DMS 273 (cell line): ENCODE measurements at regions not wholly inside any gene's neighbourhood (a gene's known extent, or its start where the extent isn't known, plus 50 kb on each side); places are given as distances from the start of the nearest gene placed in this dataset.

Experiments
- DNase-seq: peaks from one replicate; lab custom pipeline; 2025; ENCODE audit not compliant: unreplicated experiment; lab: John Stamatoyannopoulos, UW

DNA sequence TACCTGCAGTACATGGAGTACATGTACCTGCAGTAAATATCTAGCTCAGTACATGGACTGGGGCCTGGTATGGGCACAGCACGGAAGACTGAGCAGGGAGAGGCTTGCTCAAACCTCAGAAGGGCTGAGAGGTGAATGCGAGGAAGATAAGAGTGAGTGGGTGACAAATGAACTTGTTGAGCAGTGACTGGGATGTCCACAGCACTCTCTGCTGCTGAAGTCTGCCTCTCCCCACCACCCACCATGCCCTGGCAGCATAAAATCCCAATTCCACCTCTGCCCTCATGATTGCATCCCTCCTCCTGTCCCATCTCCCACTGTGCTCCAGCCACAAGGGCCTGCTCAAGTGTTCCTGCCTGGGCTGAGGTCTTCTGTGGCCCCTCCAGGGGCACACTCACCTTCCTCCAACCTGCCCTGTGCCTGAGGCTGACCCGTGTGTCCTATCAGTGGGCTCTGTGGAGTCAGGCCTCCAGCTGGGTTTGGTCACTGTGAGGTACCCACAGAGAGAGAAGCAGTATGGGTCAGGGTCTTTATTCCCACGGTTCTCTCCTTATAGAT lies 114.2 kb downstream of the FOXD2 start:
- no peak for DNase-seq

- DNase-seq = no peak
These were observed 116.2 kb downstream of the FOXD2 start for GRCh38 chr1:47554082-47554481.

DNA sequence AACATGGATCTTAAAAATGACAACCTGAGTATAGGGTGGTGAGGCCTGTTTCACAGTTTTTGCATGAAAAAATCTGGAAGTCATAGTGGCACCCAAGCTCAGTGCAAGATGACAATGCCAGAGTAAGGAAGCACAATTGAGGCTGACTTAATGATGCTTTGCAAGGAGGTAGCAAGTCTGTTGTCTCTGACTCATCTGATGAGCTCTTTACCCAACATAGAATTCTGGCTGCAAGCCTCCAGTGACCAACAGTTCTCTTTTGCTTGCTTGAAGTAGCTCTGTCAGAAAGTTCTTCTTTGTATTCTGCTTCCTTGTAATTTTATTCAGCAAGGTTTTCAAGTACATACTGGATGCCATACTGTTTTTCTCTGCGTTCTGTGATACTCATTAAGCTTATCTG lies 117.1 kb downstream of the FOXD2 start:
- no peak for DNase-seq

DNA sequence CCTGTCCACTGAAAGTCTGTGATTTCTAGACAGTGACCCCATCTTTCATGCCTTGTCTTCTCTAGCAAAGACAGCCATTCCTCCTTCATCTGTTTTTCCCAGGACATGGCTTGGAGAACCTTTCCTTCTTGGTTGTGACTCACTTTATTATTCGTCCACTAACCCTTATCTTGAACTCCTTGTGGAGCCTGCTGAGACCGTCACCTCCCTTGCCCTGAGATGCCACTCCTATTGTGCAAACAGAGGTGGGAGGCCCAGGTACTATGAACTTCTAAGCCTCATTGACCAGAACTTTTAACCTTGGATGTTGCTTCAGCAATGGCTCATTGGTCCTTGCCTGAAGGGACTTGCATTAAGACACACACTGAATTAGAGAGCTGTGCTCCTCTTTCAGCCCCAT lies 117.5 kb downstream of the FOXD2 start:
- no peak for DNase-seq

- no peak for DNase-seq
These were observed 118.2 kb downstream of the FOXD2 start for GRCh38 chr1:47555841-47556560.

DNA sequence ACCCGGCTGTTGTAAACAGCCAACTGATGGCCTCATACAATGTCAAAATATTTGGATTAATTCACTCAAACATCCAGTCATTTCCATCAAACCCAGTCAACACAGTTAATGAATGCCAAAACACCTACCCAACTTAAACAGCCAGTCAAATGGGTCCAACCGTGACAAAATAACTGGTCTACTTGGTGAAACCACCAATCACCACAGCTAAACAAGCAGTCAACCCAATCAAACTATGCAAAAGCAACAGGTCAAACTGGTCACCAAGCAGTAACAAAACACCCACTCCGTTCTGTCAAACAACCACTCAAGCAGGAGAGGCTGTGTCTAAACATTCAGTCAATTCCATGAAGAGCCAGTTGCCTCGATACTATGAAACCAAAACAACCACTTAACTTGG lies 119.2 kb downstream of the FOXD2 start:
- no peak for DNase-seq

DNA sequence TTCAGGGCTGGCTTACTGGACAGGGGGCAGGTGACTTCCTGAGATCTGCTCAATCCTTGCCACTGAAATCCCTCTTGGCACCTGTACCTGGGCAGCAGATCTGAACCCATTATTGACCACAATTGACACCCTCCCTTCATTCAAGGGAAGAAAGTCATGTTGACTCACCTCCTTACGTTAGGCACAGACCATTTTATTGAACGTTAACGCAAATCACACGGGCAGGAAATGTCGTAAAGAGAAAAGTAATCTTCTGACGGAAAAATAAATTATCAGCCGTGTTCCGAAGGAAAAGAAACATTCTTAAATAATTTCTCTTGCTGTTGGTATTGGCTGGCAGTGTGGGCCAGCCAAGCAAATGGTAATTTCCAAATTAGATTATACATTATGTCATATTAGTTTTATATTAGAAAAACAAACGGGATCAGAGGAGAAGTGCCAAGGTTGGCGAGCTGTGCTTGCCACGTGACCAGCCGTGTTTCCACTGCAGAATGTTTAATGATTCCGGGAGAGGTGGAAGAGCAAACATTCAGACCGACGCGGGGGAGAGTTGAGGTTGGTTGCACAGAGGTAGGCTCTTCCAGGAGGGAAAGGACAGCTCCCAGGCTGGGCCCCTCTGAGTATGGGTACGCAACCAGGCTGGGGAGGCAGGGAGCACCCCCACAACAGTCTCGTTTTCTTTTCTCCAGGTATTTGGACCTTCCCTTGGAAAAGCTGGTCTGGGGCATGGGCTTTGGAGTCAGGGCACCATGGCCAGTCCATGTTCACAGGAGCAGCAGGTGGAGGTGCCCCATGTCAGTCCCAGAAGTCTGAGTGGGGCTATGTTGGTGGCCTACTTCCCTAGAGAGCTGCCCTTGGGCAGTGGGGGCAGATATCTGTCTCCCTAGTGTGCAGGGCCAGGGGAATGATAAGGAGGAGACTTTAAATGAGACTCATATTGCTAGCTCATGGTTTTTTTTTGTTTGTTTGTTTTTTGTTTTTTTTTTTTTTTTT lies 121.1 kb downstream of the FOXD2 start:
- peak; percentile 18 for DNase-seq

- DNase-seq = no peak
These were observed 122.3 kb downstream of the FOXD2 start for GRCh38 chr1:47559944-47560695.

- no peak for DNase-seq
These were observed 123.7 kb downstream of the FOXD2 start for GRCh38 chr1:47561523-47562007.

DNA sequence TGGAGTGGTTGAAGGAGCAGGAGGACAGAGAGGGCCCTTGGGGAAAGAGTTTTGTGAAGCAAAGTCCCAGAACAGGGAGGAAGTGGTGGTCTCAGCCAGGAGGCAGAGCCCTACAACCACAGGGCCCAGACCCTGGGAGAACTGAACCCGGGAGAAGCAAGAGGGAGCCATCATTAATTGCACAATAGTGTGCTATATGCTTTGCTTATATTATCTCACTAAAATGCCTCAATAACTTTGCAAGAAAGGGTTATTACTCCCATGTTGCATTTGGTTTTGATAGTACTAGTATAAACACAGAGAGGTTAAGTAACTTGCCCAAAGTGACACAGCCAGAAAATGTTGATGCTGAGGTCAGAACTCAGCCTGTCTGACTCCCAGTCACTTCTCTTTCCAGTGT lies 124.3 kb downstream of the FOXD2 start:
- no peak for DNase-seq

- no peak for DNase-seq
These were observed 125.0 kb downstream of the FOXD2 start for GRCh38 chr1:47562799-47563198.

DNA sequence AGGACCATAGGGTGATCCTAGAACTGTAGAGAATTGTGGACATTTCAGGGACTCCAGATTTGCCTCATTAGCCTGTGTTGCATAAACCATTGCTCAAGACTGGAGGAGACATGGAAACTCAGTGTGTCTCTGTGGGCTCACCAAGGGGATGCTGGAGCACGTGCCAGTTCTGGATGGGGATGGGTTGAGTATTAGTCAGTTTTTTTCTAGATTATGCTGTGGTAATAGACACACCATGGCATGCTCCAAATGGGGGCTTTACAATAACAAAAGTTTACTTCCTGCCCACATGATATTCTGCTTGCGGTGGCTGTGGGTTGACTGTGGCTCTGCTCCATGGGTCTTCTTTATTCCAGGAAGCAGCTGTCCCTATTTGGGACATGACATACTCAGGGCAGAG lies 125.4 kb downstream of the FOXD2 start:
- DNase-seq = no peak

GRCh38 chr1:47564570-47564969 lies 126.7 kb downstream of the FOXD2 start:
- DNase-seq = no peak

DNA sequence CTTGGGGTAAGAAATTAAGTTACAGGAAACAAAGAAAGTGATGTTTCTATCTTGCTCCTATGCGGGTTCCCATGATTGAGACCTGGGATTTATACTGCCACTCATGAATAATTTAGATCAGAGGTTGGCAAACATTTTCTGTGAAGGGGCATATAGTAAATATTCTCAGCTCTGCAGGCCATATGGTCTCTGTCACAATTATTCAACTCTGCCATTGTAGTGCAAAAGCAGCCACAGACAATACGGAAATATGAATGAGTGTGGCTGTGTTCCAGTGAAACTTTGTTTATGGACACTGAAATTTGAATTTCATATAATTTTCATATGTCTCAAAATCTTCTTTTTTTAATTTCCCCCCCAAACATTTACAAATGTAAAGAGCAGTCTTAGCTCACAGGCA lies 127.2 kb downstream of the FOXD2 start:
- peak; percentile 8 for DNase-seq

- DNase-seq = no peak
These were observed 127.8 kb downstream of the FOXD2 start for GRCh38 chr1:47565676-47566075.

DNA sequence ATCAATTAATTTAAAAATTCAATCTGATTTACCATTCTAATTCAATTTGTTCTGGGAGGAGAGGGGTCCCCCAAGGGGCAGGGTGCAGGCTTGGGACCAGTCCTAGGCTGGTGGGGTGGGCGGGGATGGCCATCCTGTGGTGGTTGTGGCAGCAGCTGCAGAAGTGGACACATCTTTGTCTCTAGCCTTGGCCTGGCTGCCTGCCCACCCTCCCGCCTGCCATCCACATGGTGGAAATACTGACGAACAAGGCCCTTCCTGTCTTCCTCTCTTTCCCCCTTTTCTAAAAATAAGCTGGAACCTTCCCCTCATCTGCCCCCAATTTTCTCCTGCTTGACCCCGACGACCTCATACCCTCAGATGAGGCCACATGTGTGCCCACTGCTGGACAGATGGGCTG lies 130.9 kb downstream of the FOXD2 start:
- peak; percentile 16 for DNase-seq

DNA sequence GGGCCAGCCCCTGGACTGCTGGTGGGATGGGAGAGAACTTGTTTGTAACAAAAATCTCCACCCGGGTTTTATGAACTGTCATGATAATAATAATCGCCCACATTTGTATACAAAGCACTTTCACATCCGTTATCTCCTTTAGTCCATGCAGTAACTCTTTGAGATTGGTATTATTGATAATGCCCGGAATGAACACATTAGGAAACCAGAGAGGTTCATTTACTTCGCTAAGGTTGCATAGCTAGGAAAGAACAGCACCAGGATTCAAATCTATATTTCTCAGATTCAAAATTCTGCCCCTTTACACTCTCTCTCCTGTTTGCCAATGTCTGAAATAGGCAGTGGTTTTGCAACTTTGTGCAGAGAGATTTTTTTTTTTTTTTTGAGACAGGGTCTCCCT lies 131.4 kb downstream of the FOXD2 start:
- no peak for DNase-seq

GRCh38 chr1:47569681-47570470 lies 132.0 kb downstream of the FOXD2 start:
- DNase-seq = peak; percentile 41

- no peak for DNase-seq
These were observed 133.3 kb downstream of the FOXD2 start for GRCh38 chr1:47571161-47571560.

GRCh38 chr1:47571952-47572351 lies 134.1 kb downstream of the FOXD2 start:
- no peak for DNase-seq
